Activated CD4-positive, alpha-beta T cell treated with anti-CD3 and anti-CD28 coated beads, Interleukin-2, amount 10 ng/mL, durations not matched to agents 24 days and 14 days (primary cell): ENCODE measurements at regions not wholly inside any gene's neighbourhood (a gene's known extent, or its start where the extent isn't known, plus 50 kb on each side); places are given as distances from the start of the nearest gene placed in this dataset.
"Not testable (repeated sequence)": the region's sequence is repeated elsewhere in the genome, so short reads cannot be mapped to it uniquely, and the experiment has no call there.

Experiments
- DNase-seq: peaks from one replicate; pipeline ENCODE4 v3.0.0; 2022
- H3K27ac Mint-ChIP-seq: one replicate; pipeline ENCODE4 v1.8.0; 2022; ENCODE audit warnings: mild to moderate bottlenecking, mixed read lengths
- H3K27me3 Mint-ChIP-seq: one replicate; pipeline ENCODE4 v1.8.0; 2022; ENCODE audit warnings: mixed read lengths
- H3K36me3 Mint-ChIP-seq: one replicate; pipeline ENCODE4 v1.8.0; 2022; ENCODE audit warnings: low read depth, mild to moderate bottlenecking, mixed read lengths
- H3K4me1 Mint-ChIP-seq: one replicate; pipeline ENCODE4 v1.8.0; 2021; ENCODE audit warnings: mixed read lengths
- H3K4me3 Mint-ChIP-seq: one replicate; pipeline ENCODE4 v1.8.0; 2022; ENCODE audit warnings: mild to moderate bottlenecking, moderate library complexity, mixed read lengths
- H3K9me3 Mint-ChIP-seq: one replicate; pipeline ENCODE4 v1.8.0; 2021; ENCODE audit warnings: mixed read lengths
- intact Hi-C: fragments of 100-400 bp; cut with micrococcal nuclease; formaldehyde crosslinking; loops from one replicate; pipeline ENCODE4 v1.15.1; 2023

DNA sequence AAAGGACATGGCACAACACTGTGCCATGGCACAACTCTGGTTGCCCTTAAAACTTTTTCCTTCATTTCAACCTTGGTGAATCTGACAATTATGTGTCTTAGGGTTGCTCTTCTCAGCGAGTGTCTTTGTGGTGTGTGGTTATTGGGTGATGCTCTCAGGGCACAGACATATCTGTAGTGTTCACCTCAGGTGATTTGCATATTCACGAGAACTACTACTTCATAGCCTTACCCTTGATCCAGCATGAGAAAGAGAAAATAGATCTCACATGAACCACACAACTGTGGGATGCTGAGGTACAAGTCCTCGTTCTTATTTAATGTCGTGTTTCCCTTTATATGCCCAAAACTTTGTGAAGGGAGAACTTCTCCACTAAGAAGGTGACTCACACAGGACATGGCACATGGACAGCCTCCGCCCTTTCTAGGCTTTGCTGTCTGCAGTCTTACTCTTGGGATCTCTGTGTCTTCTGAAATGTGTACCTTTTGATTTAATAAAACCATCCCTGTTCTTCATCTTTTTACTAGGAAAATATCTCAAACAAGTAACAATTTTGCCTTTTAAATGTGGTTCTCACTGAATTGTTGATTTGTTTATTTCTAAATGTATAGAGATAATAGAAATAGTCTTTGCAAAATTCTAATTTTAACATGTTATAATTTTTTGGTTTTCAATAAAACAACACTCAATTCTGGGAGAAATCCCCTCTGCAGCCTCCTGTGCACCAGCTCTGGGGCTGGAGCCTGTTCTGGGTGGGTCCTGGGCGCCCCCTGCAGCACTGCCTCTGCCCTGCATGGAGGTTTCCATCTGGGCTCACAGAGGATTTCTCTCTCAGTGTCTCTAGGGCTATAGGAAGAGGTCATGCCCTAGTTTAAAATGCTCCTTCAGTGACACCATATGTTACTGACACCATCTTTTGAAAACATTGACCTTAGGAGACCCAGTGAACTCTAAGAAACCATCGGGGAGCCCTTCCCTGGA, 651.2 kb downstream of the TMEM121 start:
- intact Hi-C loops, H3K36me3 Mint-ChIP-seq, H3K9me3 Mint-ChIP-seq, H3K27ac Mint-ChIP-seq, H3K4me3 Mint-ChIP-seq: not testable (repeated sequence)
- peak; percentile 82 for DNase-seq
- Mint-ChIP-seq H3K4me1 (peaks cover 47% of the 10 kb centered on the region), H3K27me3 (peaks cover 41% of the 10 kb centered on the region)

DNA sequence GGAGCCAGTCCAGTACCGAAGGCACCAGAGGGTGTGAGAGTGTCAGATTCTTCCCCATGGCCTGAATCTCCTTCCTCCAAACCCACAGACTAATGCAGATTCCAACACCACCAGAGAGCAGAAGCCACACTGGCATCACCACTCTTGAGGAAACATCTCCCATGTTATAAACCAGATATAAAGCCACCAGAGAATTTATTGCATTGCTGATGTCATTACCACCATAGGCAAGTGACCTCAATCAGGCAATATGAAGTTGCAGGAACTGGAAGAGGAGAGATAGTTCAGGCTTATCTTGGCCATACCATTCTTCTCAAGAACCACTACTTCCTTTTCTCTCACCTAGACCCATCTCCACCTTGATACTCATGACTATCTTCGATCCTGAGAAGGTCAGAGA, 653.4 kb downstream of the TMEM121 start:
- Mint-ChIP-seq H3K9me3 (no peaks in the 10 kb centered on the region), H3K27me3 (peaks cover 52% of the 10 kb centered on the region), H3K36me3 (no peaks in the 10 kb centered on the region), H3K27ac (no peak overlapping the region), H3K4me1 (peaks cover 46% of the 10 kb centered on the region), H3K4me3 (no peak overlapping the region)
- intact Hi-C loops = no loop called here
- no peak for DNase-seq

DNA sequence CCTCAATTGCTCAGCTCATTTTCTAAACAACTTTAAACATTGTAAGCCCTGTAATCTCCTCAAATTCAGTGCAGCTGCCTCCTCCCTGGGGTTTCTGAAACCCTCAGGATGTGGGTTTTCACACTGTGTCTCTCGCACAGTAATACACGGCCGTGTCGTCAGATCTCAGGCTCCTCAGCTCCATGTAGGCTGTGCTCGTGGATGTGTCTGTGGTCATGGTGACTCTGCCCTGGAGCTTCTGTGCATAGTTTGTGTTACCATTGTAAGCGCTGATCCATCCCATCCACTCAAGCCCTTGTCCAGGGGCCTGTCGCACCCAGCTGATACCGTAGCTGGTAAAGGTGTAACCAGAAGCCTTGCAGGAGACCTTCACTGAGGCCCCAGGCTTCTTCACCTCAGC, 658.4 kb downstream of the TMEM121 start:
- not testable (repeated sequence) for H3K27ac Mint-ChIP-seq, H3K36me3 Mint-ChIP-seq, H3K9me3 Mint-ChIP-seq
- peaks cover 69% of the 10 kb centered on the region for H3K27me3 Mint-ChIP-seq
- H3K4me1 Mint-ChIP-seq = peaks cover 34% of the 10 kb centered on the region
- H3K4me3 Mint-ChIP-seq = peak overlapping the region; percentile 9
- peak; percentile 91 for DNase-seq
- intact Hi-C loops = loop anchor here (1.0 to 5.0 kb wide), 2 partner anchors 10 to 32 kb away; no protein-coding TSS in a partner anchor

DNA sequence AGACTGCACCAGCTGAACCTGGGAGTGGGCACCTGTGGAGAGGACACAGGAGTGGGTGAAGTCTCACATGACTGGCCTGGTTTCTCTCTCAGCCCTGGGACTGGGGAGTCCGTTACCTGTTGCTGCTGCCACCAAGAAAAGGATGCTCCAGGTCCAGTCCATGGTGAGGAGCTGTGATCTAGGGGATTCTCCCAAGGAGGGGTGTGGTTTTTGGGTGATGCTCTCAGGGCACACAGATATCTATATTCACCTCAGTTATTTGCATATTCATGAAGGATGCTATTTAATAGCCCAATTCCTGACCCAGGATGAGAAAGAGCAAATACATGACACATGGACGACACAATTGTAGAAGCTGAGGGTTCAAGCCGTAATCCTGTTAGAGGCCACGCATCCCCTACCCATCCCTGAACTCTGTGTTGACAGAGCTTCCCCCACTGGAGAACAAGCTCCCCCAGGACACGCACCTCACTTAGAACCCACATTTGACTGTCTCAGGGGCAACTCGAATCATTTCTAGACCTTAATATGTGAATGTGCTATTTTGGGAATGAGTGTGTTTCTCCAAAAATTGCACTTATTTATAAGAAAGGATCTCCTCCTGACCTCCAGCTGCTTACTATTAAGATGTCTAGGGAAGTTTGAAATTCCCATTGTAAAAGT, 658.9 kb downstream of the TMEM121 start:
- Mint-ChIP-seq H3K4me3 (peak overlapping the region; percentile 9), H3K4me1 (peaks cover 32% of the 10 kb centered on the region), H3K27me3 (peaks cover 68% of the 10 kb centered on the region)
- H3K27ac Mint-ChIP-seq, DNase-seq, H3K36me3 Mint-ChIP-seq, H3K9me3 Mint-ChIP-seq: not testable (repeated sequence)
- intact Hi-C loops = loop anchor here (5.0 kb wide), 1 partner anchor 33 kb away; no protein-coding TSS in a partner anchor

DNA sequence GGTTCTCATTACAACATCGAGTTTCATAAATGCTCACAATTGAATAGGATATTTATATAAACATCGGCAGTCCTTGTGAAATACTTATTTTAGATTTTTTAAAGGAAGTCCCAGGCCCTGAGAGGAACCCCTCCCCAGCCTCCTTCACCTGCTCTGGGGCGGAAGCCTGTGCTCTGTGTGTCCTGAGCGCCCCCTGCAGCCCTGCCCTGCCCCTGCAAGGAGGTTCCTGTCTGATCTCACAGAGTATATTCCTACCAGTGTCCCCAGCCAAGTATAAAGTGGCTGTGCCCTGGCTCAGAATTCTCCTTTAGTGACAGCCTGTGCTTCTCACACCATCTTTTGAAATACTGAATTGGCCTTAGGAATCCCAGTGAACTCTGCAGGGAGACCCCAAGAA, 659.5 kb downstream of the TMEM121 start:
- H3K27me3 Mint-ChIP-seq = peaks cover 64% of the 10 kb centered on the region
- H3K4me3 Mint-ChIP-seq = peak overlapping the region; percentile 9
- intact Hi-C loops = loop anchor here (5.0 kb wide), 1 partner anchor 34 kb away; no protein-coding TSS in a partner anchor
- H3K27ac Mint-ChIP-seq = no peak overlapping the region
- H3K9me3 Mint-ChIP-seq = no peaks in the 10 kb centered on the region
- H3K36me3 Mint-ChIP-seq = no peaks in the 10 kb centered on the region
- H3K4me1 Mint-ChIP-seq = peaks cover 30% of the 10 kb centered on the region
- DNase-seq = peak; percentile 90

DNA sequence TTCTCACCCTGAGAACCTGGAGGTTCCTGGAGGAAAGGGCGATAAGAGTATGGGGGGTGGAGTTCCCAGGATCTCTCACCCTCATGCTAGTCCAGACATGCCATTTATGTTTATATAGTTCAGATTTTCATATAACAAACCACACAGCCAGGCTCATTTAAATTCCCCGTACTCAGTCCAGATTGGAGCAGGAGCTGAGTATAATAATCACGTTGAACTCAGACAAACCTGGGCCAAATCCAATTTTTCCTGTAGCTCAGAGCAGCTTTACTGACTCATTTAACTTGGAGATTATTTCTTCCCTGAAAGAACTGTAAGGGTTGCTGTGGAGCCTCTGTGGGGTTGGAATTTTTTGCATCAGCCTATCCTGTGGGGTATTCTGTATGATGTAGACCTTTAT, 660.8 kb downstream of the TMEM121 start:
- peaks cover 68% of the 10 kb centered on the region for H3K27me3 Mint-ChIP-seq
- peaks cover 29% of the 10 kb centered on the region for H3K4me1 Mint-ChIP-seq
- no peak for DNase-seq
- no peaks in the 10 kb centered on the region for H3K36me3 Mint-ChIP-seq
- no peak overlapping the region for H3K4me3 Mint-ChIP-seq
- intact Hi-C loops = loop anchor here (5.0 kb wide), 1 partner anchor 35 kb away; no protein-coding TSS in a partner anchor
- no peaks in the 10 kb centered on the region for H3K9me3 Mint-ChIP-seq
- H3K27ac Mint-ChIP-seq = no peak overlapping the region

DNA sequence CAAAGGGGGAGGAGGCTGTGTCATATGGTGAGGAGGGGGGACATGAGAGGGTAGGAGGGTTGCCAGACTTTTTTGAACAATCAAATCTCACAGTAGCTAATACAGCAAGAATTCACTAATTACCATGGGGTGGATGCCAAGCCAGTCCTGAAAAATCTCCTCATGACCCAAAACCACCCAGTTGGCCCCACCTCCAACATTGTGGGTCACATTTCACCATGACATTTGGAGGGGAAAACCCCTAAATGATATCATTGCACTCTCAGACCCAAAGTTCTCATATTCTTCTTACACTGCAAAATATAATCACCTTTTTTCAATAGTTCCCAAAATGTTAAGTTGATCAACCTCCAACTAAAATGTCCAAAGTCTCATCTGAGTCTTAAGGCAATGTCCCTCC, 666.3 kb downstream of the TMEM121 start:
- H3K4me3 Mint-ChIP-seq, H3K9me3 Mint-ChIP-seq, H3K36me3 Mint-ChIP-seq, DNase-seq, intact Hi-C loops, H3K4me1 Mint-ChIP-seq, H3K27ac Mint-ChIP-seq: not testable (repeated sequence)
- peaks cover 60% of the 10 kb centered on the region for H3K27me3 Mint-ChIP-seq

DNA sequence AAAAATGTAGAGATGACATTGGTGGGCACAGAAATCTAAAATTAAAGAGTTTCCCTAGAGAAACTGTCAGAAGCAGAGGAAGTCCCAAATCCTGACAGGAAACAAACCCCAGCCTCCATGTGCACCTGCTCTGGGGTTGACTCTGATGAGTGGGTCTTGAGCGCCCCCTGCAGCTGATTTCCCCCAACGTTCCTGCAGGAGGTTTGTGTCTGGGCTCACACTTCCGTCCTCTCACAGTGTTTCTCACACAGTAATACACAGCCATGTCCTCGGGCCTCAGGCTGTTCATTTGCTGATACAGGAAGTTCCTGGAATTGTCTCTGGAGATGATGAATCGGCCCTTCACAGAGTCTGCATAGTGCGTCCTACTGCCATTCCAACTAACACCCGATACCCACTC, 670.1 kb downstream of the TMEM121 start:
- intact Hi-C loops, H3K9me3 Mint-ChIP-seq, H3K27ac Mint-ChIP-seq, H3K4me3 Mint-ChIP-seq, H3K36me3 Mint-ChIP-seq: not testable (repeated sequence)
- Mint-ChIP-seq H3K4me1 (peaks cover 18% of the 10 kb centered on the region), H3K27me3 (peaks cover 68% of the 10 kb centered on the region)
- peak; percentile 90 for DNase-seq

DNA sequence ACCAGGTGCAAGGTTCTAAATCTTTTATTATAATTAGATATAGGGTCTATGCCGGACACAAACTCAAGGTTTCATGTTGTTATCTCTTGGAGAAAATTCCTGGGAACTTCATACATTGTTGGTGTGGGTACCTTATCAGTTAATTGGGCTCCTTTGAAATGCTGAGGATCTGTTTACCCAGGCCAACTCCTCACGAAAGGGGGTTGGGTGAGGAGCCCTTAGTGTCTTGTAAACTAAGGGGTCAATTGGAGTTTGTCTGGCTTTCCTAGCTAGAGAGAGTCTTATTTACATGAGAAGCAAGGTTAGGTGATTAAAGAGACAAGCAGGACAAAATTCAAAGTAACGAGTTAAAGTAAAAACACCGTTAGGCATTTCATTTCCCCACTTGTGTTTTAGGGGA, 670.9 kb downstream of the TMEM121 start:
- H3K27me3 Mint-ChIP-seq = peaks cover 68% of the 10 kb centered on the region

DNA sequence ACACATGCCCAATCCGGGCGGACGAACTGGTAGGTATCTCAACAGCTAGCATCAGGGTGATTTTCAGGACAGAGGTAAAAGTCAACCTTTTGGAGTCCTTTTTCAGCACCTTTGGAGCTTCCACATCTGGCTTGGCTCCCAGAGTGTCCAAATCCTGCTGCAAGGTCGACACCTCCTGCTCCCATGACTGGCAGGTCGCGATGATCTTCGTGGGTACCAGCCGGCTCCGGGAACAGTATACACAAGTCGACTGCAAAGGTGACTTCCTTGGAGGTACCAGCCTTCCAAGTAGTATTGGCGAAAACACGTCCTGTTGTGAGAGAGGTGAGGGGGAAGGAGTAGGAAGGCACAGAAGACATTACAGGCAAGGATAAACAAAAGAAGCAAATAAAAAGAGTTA, 672.7 kb downstream of the TMEM121 start:
- DNase-seq = no peak
- no peaks in the 10 kb centered on the region for H3K9me3 Mint-ChIP-seq
- no peaks in the 10 kb centered on the region for H3K36me3 Mint-ChIP-seq
- peaks cover 10% of the 10 kb centered on the region for H3K4me1 Mint-ChIP-seq
- no peak overlapping the region for H3K27ac Mint-ChIP-seq
- H3K27me3 Mint-ChIP-seq = peaks cover 70% of the 10 kb centered on the region
- H3K4me3 Mint-ChIP-seq = no peak overlapping the region
- intact Hi-C loops = no loop called here

More for the DNA sequence above, 670.9 kb downstream of the TMEM121 start:
- H3K4me3 Mint-ChIP-seq, intact Hi-C loops, DNase-seq, H3K27ac Mint-ChIP-seq, H3K36me3 Mint-ChIP-seq, H3K9me3 Mint-ChIP-seq: not testable (repeated sequence)
- peaks cover 18% of the 10 kb centered on the region for H3K4me1 Mint-ChIP-seq

DNA sequence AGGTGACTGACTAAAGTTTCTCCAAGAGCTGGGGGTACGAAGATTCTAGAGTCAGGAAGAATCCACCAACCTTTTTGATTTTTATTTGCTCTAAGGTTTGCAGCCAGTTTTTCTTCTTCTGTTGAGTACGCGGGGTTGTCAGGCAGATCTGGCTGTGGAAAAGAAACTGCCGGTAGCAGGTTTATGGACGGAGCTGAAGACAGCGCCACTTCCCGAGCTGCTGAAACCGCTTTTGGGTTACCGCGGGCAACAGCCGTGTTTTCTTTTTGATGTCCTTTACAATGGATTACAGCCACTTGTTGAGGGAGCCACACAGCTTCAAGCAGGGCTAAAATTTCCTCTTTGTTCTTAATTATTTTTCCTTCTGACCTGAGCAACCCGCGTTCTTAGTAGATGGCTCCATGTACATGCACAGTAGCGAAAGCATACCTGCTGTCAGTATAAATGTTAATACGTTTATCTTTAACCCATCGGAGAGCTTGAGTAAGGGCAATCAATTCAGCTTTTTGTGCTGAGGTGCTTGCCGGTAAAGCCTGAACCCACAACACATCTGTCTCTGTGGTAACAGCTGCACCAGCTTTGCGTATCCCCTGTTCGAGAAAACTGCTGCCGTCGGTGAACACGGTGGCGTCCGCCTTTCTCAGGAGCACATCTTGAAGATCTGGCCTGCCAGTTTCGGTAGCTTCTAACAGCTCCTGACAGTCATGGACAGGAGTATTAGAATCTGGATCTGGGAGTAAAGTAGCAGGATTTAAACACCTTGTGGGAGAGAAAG, 674.3 kb downstream of the TMEM121 start:
- DNase-seq = peak; percentile 76
- Mint-ChIP-seq H3K9me3 (no peaks in the 10 kb centered on the region), H3K27ac (no peak overlapping the region), H3K4me3 (peak overlapping the region; percentile 58), H3K27me3 (peaks cover 61% of the 10 kb centered on the region), H3K4me1 (peaks cover 10% of the 10 kb centered on the region), H3K36me3 (no peaks in the 10 kb centered on the region)
- intact Hi-C loops = no loop called here

DNA sequence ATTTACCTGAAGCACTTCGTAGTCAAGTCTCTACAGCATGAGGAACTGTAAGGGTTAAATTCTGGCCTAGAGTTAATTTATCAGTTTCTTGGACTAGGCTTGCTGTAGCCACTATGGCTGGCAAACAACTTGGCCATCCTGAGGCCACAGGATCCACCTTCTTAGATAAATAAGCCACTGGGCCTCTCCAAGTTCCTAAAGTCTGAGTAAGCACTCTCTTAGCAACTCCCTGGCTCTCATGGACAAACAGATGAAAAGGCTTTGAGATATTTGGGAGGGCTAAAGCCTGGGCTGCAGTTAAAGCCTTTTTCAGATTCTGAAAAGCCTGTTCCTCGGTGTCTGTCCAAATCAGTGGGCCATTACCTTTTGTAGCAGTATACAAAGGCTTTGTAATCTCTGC, 675.0 kb downstream of the TMEM121 start:
- peaks cover 9% of the 10 kb centered on the region for H3K4me1 Mint-ChIP-seq
- H3K27ac Mint-ChIP-seq = no peak overlapping the region
- H3K27me3 Mint-ChIP-seq = peaks cover 60% of the 10 kb centered on the region
- no peak for DNase-seq
- no peaks in the 10 kb centered on the region for H3K36me3 Mint-ChIP-seq
- H3K4me3 Mint-ChIP-seq = no peak overlapping the region
- intact Hi-C loops = no loop called here
- H3K9me3 Mint-ChIP-seq = no peaks in the 10 kb centered on the region

DNA sequence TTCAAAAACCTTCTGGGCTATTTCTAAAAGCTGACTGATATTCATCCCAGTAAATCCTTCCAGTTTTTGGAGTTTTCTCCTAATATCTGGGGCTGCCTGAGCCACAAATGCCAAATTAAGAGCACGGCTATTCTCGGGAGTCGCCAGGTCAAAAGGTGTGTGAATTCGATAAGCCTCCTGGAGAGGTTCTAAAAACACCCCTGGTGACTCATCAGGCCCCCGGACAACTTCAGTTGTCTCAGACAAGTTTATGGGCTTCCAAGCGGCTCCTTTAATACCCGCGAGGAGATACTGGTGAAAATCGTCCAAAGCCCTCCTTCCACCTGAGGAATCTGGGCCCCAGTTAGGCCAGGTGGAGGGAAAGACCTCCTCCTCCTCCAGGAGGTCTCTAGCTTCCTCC, 677.1 kb downstream of the TMEM121 start:
- H3K4me3 Mint-ChIP-seq = no peak overlapping the region
- no peaks in the 10 kb centered on the region for H3K9me3 Mint-ChIP-seq
- H3K27ac Mint-ChIP-seq = no peak overlapping the region
- DNase-seq = no peak
- intact Hi-C loops = no loop called here
- H3K27me3 Mint-ChIP-seq = peaks cover 56% of the 10 kb centered on the region
- H3K36me3 Mint-ChIP-seq = no peaks in the 10 kb centered on the region
- peaks cover 9% of the 10 kb centered on the region for H3K4me1 Mint-ChIP-seq
